ENCODE measurements at regions not wholly inside any gene's neighbourhood (a gene's known extent, or its start where the extent isn't known, plus 50 kb on each side); places are given as distances from the start of the nearest gene placed in this dataset.

- TF ChIP-seq, protein P1, sequence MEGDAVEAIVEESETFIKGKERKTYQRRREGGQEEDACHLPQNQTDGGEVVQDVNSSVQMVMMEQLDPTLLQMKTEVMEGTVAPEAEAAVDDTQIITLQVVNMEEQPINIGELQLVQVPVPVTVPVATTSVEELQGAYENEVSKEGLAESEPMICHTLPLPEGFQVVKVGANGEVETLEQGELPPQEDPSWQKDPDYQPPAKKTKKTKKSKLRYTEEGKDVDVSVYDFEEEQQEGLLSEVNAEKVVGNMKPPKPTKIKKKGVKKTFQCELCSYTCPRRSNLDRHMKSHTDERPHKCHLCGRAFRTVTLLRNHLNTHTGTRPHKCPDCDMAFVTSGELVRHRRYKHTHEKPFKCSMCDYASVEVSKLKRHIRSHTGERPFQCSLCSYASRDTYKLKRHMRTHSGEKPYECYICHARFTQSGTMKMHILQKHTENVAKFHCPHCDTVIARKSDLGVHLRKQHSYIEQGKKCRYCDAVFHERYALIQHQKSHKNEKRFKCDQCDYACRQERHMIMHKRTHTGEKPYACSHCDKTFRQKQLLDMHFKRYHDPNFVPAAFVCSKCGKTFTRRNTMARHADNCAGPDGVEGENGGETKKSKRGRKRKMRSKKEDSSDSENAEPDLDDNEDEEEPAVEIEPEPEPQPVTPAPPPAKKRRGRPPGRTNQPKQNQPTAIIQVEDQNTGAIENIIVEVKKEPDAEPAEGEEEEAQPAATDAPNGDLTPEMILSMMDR (IDR thresholded peaks at IDR 0.05; ENCODE audit: poor library complexity), result no peak
- TF ChIP-seq EZH2 (IDR thresholded peaks at IDR 0.05; ENCODE audit: borderline replicate concordance) (no peak), EZH2phosphoT487 (IDR thresholded peaks at IDR 0.05; ENCODE audit: low read depth, severe bottlenecking, unreplicated experiment) (no peak)
Measured at GRCh38 chr13:106852436-106852835, 284.5 kb upstream of the ARGLU1 start.

Measured in hepatocyte (in vitro differentiated cells).